NB4 (cell line): ENCODE measurements at regions not wholly inside any gene's neighbourhood (a gene's known extent, or its start where the extent isn't known, plus 50 kb on each side); places are given as distances from the start of the nearest gene placed in this dataset.
"Not testable (repeated sequence)": the region's sequence is repeated elsewhere in the genome, so short reads cannot be mapped to it uniquely, and the experiment has no call there.

ENCODE experiments used
- DNase-seq: peaks from one replicate; pipeline ENCODE4 v3.0.0; 2010; ENCODE audit warnings: low read depth
- H3K4me3 ChIP-seq: one replicate; pipeline ENCODE4 v1.5.1; 2011; ENCODE audit warnings: mild to moderate bottlenecking, low read depth, low read length, moderate library complexity
- CTCF ChIP-seq: IDR thresholded peaks from one replicate; pipeline ENCODE4 v1.5.1; 2012; ENCODE audit warnings: low read depth, low read length
- MAX ChIP-seq: IDR thresholded peaks from 2 replicates; pipeline ENCODE4 v1.6.1; 2011; ENCODE audit warnings: low read depth, low read length
- MYC ChIP-seq: IDR thresholded peaks from 2 replicates; pipeline ENCODE4 v1.6.1; 2011; ENCODE audit warnings: low read depth, low read length
- POLR2A ChIP-seq: IDR thresholded peaks from 2 replicates; pipeline ENCODE4 v1.6.1; 2011; ENCODE audit warnings: mild to moderate bottlenecking; ENCODE audit not compliant: insufficient read length; ENCODE audit errors: extremely low read depth

DNA sequence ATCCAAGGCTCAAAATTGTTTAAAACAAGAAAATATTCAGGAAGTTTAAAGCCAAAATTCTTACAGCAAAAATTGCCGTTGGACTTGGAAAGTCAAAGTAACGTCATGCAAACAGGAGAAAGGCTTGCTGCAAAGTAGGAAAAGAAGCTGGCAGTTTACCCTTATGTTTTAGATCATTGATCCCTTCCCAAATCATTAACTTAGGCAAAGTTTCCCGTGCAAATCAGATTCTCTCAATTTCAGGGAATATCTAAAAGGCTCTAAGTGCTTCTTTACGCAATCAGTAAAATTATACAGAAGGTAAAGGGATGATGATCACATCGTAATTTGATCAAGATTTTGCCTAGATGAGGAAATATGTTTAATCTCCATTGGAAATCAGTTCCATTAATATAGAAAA, 197.5 kb downstream of the ALDH8A1 start:
- TF ChIP-seq POLR2A: no peak
- TF ChIP-seq MAX: no peak
- TF ChIP-seq CTCF: no peak
- TF ChIP-seq MYC: no peak
- no peak for DNase-seq
- no peak overlapping the region for H3K4me3 ChIP-seq

GRCh38 chr6:134750669-134751068, 199.2 kb downstream of the ALDH8A1 start:
- DNase-seq: no peak

GRCh38 chr6:134748484-134748883, 201.4 kb downstream of the ALDH8A1 start:
- no peak for DNase-seq
- no peak for TF ChIP-seq CTCF
- no peak overlapping the region for H3K4me3 ChIP-seq

More at GRCh38 chr6:134750669-134751068, 199.2 kb downstream of the ALDH8A1 start:
- TF ChIP-seq MYC (no peak), MAX (no peak), POLR2A (no peak), CTCF (no peak)
- no peak overlapping the region for H3K4me3 ChIP-seq

DNA sequence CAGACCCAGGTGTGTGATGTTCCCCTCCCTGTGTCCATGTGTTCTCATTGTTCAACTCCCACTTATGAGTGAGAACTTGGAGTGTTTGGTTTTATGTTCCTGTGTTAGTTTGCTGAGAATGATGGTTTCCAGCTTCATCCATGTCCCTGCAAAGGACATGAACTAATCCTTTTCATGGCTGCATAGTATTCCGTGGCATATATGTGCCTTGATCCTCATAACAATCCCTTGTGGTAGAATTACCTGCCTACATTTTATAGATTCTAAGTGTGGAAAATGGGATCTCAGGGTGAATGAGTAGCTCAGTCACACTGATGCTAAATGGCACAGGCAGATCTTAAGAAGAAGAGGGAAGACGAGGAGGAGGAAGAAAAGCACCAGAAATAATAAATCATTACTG, 202.7 kb downstream of the ALDH8A1 start:
- not testable (repeated sequence) for H3K4me3 ChIP-seq, DNase-seq

- no peak for DNase-seq
- H3K4me3 ChIP-seq: no peak overlapping the region
- TF ChIP-seq POLR2A (no peak), CTCF (no peak), MAX (no peak), MYC (no peak)
Observed at GRCh38 chr6:134746140-134746539, 203.8 kb downstream of the ALDH8A1 start.

- not testable (repeated sequence) for H3K4me3 ChIP-seq, DNase-seq
Observed at GRCh38 chr6:134745192-134745591, 204.7 kb downstream of the ALDH8A1 start.

DNA sequence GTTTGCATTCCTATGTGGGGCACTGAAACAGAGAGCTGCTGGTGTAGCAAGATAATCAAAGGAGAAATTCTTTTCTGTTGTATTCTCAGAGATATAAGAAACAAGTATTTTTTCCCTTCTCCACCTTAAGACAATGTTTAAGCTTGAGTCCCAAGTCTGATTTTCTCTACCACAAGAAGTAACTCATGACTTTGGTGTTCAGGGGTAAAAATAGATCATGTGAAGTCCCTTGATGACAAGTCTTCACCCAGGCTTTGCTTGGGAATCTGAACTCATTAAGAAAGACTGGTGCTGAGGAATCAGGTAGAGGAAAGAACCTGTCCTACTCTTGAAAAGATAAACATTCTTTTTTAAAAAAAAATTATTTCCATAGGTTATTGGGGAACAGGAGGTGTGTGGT, 205.6 kb downstream of the ALDH8A1 start:
- DNase-seq: no peak
- no peak for TF ChIP-seq CTCF
- TF ChIP-seq MAX: no peak
- no peak for TF ChIP-seq POLR2A
- TF ChIP-seq MYC: no peak
- no peak overlapping the region for H3K4me3 ChIP-seq
